HL-60 (cell line): ENCODE measurements at regions not wholly inside any gene's neighbourhood (a gene's known extent, or its start where the extent isn't known, plus 50 kb on each side); places are given as distances from the start of the nearest gene placed in this dataset.

Experiments
- GABPA ChIP-seq: IDR thresholded peaks from 2 replicates; pipeline ENCODE4 v1.6.1; 2012; ENCODE audit warnings: low read depth
- POLR2AphosphoS5 ChIP-seq: IDR thresholded peaks from 2 replicates; pipeline ENCODE4 v1.6.1; 2012; ENCODE audit warnings: low read depth
- TF ChIP-seq, protein P1 (sequence below): IDR thresholded peaks from one replicate; pipeline ENCODE4 v1.5.1; 2011; ENCODE audit warnings: low read length, control low read depth, inconsistent platforms; ENCODE audit not compliant: insufficient read depth
- TF ChIP-seq, protein P2 (sequence below): IDR thresholded peaks from 2 replicates; pipeline ENCODE4 v1.6.1; 2012; ENCODE audit warnings: low read depth; ENCODE audit not compliant: insufficient replicate concordance

GRCh38 chr9:103755986-103756385 is 338.1 kb upstream of the SMC2 start:
- TF ChIP-seq, protein P1, sequence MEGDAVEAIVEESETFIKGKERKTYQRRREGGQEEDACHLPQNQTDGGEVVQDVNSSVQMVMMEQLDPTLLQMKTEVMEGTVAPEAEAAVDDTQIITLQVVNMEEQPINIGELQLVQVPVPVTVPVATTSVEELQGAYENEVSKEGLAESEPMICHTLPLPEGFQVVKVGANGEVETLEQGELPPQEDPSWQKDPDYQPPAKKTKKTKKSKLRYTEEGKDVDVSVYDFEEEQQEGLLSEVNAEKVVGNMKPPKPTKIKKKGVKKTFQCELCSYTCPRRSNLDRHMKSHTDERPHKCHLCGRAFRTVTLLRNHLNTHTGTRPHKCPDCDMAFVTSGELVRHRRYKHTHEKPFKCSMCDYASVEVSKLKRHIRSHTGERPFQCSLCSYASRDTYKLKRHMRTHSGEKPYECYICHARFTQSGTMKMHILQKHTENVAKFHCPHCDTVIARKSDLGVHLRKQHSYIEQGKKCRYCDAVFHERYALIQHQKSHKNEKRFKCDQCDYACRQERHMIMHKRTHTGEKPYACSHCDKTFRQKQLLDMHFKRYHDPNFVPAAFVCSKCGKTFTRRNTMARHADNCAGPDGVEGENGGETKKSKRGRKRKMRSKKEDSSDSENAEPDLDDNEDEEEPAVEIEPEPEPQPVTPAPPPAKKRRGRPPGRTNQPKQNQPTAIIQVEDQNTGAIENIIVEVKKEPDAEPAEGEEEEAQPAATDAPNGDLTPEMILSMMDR: no peak
- TF ChIP-seq GABPA (no peak), POLR2AphosphoS5 (no peak)
- TF ChIP-seq, protein P2, sequence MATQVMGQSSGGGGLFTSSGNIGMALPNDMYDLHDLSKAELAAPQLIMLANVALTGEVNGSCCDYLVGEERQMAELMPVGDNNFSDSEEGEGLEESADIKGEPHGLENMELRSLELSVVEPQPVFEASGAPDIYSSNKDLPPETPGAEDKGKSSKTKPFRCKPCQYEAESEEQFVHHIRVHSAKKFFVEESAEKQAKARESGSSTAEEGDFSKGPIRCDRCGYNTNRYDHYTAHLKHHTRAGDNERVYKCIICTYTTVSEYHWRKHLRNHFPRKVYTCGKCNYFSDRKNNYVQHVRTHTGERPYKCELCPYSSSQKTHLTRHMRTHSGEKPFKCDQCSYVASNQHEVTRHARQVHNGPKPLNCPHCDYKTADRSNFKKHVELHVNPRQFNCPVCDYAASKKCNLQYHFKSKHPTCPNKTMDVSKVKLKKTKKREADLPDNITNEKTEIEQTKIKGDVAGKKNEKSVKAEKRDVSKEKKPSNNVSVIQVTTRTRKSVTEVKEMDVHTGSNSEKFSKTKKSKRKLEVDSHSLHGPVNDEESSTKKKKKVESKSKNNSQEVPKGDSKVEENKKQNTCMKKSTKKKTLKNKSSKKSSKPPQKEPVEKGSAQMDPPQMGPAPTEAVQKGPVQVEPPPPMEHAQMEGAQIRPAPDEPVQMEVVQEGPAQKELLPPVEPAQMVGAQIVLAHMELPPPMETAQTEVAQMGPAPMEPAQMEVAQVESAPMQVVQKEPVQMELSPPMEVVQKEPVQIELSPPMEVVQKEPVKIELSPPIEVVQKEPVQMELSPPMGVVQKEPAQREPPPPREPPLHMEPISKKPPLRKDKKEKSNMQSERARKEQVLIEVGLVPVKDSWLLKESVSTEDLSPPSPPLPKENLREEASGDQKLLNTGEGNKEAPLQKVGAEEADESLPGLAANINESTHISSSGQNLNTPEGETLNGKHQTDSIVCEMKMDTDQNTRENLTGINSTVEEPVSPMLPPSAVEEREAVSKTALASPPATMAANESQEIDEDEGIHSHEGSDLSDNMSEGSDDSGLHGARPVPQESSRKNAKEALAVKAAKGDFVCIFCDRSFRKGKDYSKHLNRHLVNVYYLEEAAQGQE: no peak
